HG03378 (cell line): ENCODE measurements at regions not wholly inside any gene's neighbourhood (a gene's known extent, or its start where the extent isn't known, plus 50 kb on each side); places are given as distances from the start of the nearest gene placed in this dataset.
"Not testable (repeated sequence)": the region's sequence is repeated elsewhere in the genome, so short reads cannot be mapped to it uniquely, and the experiment has no call there.

ENCODE experiments used
- ATAC-seq: cut with Tn5 transposase; IDR thresholded peaks from one replicate; pipeline ENCODE4 v1.9.1; 2021; ENCODE audit warnings: mild to moderate bottlenecking, moderate library complexity; ENCODE audit not compliant: unreplicated experiment

- ATAC-seq, result no peak
These were observed 253.3 kb downstream of the KLF13 start for GRCh38 chr15:31579976-31580375.

GRCh38 chr15:31584195-31584594 lies 257.6 kb downstream of the KLF13 start:
- ATAC-seq, result no peak

- ATAC-seq, result no peak
These were observed 258.6 kb downstream of the KLF13 start for GRCh38 chr15:31585240-31585639.

DNA sequence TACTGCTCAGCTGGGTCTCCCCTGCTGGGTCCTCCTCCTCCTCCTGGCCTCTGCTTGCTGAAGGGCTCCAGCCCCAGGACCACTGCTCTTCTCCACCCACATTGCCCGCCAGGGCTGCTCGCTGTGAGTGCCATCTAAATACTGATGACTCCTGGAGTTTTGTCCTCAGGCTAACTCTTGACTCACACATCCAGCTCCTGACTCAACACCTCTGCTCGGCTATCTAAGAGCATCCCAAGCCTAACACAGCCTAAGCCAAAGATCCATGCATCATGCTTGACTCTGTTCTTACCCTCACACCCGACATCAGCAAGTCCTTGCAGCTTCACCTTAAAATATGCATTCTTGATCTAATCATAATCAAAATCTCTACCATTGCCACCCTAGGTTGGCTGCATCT lies 260.2 kb downstream of the KLF13 start:
- no peak for ATAC-seq

GRCh38 chr15:31587583-31587982 lies 260.9 kb downstream of the KLF13 start:
- ATAC-seq, result no peak

GRCh38 chr15:31590609-31591008 lies 264.0 kb downstream of the KLF13 start:
- no peak for ATAC-seq

- no peak for ATAC-seq
These were observed 265.3 kb downstream of the KLF13 start for GRCh38 chr15:31591908-31592307.

GRCh38 chr15:31597466-31597865 lies 270.8 kb downstream of the KLF13 start:
- no peak for ATAC-seq

DNA sequence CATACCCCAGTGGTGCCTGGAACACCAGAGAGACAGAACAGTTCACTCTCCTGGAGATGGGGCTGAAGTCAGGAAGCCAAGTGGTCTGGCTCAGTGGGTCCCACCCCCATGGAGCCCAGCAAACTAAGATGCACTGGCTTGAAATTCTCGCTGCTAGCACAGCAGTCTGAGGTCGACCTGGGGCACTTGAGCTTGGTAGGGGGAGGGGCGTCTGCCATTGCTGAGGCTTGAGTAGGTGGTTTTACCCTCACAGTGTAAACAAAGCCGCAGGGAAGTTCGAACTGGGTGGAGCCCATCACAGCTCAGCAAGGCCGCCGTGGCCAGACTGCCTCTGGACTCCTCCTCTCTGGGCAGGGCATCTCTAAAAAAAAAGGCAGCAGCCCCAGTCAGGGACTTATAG lies 272.0 kb downstream of the KLF13 start:
- ATAC-seq, result no peak

DNA sequence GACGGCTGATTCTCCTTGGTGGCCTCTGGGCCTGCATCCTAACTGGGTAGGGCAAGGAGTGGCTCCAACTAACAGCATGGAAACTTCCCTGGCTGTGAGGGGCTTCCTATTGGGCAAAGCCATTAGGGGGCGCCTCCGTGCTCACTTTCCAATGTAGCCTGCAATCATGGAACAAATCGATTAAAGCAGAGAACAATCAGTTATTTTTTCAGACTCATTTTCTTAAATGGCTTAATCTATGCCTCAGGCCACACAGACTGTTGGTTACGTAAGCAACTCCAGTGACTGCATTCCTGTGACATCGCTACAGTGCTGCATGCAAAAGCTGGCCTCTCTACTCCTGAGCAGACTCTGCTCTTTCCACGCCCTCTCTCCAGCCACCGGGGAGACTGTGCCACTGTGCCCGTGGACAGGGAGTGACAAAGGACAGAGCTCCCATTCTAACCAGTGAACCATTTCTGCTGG lies 278.9 kb downstream of the KLF13 start:
- ATAC-seq, result no peak

GRCh38 chr15:31606194-31606669 lies 279.6 kb downstream of the KLF13 start:
- ATAC-seq, result no peak

DNA sequence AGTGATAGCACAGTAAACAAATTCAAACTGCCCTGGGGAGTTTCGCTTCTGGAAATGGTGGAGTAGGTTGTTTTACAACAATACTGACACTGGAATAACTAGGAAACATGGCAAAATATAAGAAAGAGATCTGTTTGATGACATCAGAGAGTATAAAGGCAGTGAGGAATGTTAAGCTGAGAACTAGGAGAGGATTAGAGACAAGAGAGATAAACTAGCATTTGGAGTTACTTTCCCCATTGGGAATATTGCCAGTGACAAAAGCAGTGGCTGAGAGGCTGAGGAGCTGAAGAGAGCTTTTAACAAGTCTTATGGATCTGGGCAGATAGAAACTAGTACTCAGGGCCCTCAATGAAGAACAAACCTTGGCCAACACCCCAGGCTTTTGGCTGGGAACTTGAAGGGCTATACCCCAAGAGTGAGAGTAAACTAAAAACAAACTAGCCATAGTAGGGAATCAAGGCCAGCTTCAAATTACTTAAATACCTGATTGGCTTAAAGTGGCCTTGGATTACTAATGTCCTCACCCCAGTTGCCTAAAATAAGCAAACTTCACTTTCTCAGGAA lies 280.4 kb downstream of the KLF13 start:
- no peak for ATAC-seq

- ATAC-seq, result no peak
These were observed 281.0 kb downstream of the KLF13 start for GRCh38 chr15:31607656-31608055.

DNA sequence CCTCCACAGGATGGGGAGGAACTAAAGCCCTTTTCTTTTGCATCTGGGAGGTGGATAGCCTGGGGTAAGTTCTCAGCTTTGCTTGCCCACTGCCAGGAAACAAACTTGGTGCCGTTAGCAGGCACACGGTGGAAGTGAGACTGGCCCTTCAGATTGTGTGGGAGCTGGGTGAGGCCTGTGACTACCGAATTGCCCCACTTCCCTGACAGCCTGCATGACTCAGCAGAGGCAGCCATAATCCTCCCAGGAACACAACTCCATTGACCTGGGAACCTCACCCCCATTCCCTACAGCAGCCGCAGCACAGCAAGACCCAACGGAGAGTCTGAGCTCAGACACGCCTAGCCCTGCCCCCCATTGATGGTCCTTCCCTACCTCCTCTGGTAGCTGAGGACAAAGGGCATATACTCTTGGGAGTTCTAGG lies 282.6 kb downstream of the KLF13 start:
- no peak for ATAC-seq

DNA sequence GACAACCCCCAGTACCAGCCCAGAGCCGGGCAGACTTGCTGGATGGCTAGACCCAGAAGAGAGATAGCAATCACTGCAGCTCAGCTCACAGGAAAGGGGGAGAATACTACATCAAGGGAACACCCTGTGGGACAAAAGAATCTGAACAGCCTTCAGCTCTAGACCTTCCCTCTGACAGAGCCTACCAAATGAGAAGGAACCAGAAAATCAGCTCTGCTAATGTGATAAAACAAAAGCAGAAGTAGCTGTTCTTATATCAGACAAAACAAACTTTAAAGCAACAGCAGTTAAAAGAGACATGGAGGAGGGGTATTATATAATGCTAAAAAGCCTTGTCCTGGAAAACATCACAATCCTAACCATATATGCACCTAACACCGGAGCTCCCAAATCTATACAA lies 283.3 kb downstream of the KLF13 start:
- ATAC-seq, result no peak

DNA sequence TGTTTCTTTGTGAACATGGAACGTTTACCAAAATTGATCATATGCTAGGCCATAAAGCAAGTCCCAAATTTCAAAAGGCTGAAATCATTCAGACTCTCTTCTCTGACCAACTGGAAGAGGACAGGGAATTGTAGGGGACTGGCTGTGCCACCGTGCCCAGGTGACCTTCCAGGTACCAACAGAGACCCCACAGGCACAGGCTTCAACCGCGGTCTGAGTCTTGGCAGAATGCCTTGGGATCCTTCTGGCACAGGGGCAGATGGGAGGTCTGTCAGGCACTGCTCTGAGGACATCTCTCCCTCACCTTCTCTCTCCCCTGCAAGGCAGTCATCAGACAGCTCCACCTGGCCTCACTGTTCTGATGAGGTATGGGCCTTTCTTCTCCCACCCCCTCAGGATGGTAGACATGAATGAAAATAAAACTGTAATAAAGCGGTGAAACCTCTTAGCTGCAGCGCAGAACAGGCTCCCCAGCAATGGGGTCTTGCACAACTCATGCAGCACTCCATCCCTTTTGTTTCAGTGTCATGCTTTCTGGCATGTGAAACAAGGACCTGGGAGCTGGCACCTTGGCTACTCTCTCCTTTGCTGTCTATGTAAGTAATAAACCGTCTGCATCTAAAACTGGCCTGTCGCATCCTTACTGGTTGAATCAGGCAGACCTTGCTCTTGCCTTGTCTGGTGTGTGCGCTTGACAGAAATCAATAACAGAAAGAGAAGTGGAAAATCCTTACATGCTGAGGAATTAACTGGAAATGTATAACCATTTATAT lies 289.2 kb downstream of the KLF13 start:
- no peak for ATAC-seq

GRCh38 chr15:31623297-31623696 lies 296.7 kb downstream of the KLF13 start:
- ATAC-seq, result not testable (repeated sequence)

GRCh38 chr15:31624115-31624514 lies 297.5 kb downstream of the KLF13 start:
- ATAC-seq, result not testable (repeated sequence)

- ATAC-seq, result not testable (repeated sequence)
These were observed 309.1 kb downstream of the KLF13 start for GRCh38 chr15:31635715-31636114.

DNA sequence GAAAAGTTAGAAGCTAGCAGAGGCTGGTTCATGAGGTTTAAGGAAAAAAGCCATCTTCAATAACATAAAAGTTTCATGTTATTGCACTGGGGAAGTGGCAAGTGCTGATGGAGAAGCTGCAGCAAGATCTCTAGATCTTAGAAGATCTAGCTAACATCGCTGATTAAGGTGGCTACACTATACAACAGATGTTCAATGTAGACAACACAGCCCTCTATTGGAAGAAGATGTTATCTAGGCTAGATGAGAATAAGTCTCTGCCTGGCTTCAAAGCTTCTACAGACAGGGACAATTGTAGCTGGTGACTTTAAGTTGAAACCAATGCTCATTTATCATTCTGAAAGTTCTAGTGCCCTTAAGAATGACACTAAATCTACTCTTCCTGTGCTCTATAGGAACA lies 310.3 kb downstream of the KLF13 start:
- ATAC-seq, result not testable (repeated sequence)

DNA sequence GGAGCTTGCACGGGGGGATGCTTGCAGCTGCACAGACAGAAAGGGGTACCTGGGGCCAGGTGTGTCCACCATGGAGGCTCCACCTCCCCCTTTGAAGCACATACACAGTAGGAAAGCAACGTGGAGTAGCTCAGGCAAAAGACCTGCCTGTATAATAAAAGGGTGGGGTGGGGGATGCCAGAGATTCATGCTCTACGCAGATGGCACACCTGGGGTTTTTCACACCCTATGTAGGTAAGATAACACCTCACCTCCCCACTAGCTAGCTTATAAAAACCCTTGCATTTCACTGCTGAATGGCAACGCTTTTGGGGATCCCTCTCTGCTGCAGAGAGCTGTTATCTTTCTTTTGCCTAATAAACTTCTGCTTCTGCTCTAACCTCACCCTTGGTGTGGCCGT lies 317.3 kb downstream of the KLF13 start:
- ATAC-seq, result not testable (repeated sequence)

DNA sequence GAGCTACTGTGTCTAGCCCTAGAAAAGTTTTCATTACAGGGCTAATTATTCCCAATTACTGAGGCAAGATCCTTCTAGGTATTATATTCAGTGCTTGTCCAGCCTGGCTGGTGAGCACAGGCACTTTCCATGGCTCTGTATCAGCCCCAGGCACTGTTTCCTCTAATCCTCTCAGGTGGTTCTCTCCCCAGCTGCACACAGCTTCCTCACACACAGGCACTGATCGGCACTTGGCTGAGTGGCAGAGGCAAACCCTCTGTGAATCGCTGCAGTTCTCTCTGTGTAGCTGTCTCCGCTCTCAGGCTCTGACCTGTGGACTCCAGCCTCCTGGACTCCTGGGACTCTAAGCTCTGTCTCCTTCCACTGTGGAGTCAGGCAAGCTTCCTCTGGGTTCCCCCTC lies 318.1 kb downstream of the KLF13 start:
- ATAC-seq, result not testable (repeated sequence)
